Fibroblast of lung (primary cell): ENCODE measurements at regions not wholly inside any gene's neighbourhood (a gene's known extent, or its start where the extent isn't known, plus 50 kb on each side); places are given as distances from the start of the nearest gene placed in this dataset.

Experiments
- DNase-seq, 2 donors: peaks; one replicate each; pipeline versions ENCODE4 v3.0.0 to v3.0.0-alpha.2; 2010; ENCODE audit warnings: low read depth in 2 of 2
- H2AFZ ChIP-seq: 2 replicates; pipeline ENCODE4 v1.5.1; 2012; ENCODE audit warnings: low read length, control low read depth, inconsistent platforms
- H3K27ac ChIP-seq: 2 replicates; pipeline ENCODE4 v1.5.1; 2011; ENCODE audit warnings: low read length, control low read depth; ENCODE audit not compliant: insufficient read depth
- H3K27me3 ChIP-seq: 2 replicates; pipeline ENCODE4 v1.5.1; 2011; ENCODE audit warnings: mild to moderate bottlenecking, low read length; ENCODE audit not compliant: control insufficient read depth, insufficient read depth
- H3K36me3 ChIP-seq: 2 replicates; pipeline ENCODE4 v1.5.1; 2011; ENCODE audit warnings: low read length; ENCODE audit not compliant: control insufficient read depth, insufficient read depth
- H3K4me1 ChIP-seq: 2 replicates; pipeline ENCODE4 v1.5.1; 2011; ENCODE audit warnings: low read length; ENCODE audit not compliant: control insufficient read depth, insufficient read depth; ENCODE audit errors: extremely low read depth
- H3K4me2 ChIP-seq: 2 replicates; pipeline ENCODE4 v1.5.1; 2011; ENCODE audit warnings: low read length, control low read depth; ENCODE audit not compliant: insufficient read depth; ENCODE audit errors: extremely low read depth
- H3K4me3 ChIP-seq, 4 experiments: fragments of 200-600 bp in 1 of 4; sonication (generic) in 1 of 4; replicated peaks in 1 of 4; 2 replicates each; pipeline ENCODE4 v1.5.1; 2011 to 2016; ENCODE audit warnings: low read length in 4 of 4, low read depth in 3 of 4, mild to moderate bottlenecking in 3 of 4, control low read depth in 2 of 4, inconsistent platforms in 1 of 4, mixed read lengths in 1 of 4; ENCODE audit not compliant: insufficient read depth in 1 of 4; ENCODE audit errors: control extremely low read depth in 1 of 4
- H3K79me2 ChIP-seq: 2 replicates; pipeline ENCODE4 v1.5.1; 2012; ENCODE audit warnings: mild to moderate bottlenecking, low read length, inconsistent platforms; ENCODE audit not compliant: control insufficient read depth, insufficient read depth
- H3K9ac ChIP-seq: 2 replicates; pipeline ENCODE4 v1.5.1; 2011; ENCODE audit warnings: mild to moderate bottlenecking, low read length, control low read depth; ENCODE audit not compliant: insufficient read depth
- H3K9me3 ChIP-seq: 2 replicates; pipeline ENCODE4 v1.5.1; 2012; ENCODE audit warnings: low read depth, low read length; ENCODE audit not compliant: control insufficient read depth, insufficient read depth
- H4K20me1 ChIP-seq: 2 replicates; pipeline ENCODE4 v1.5.1; 2011; ENCODE audit warnings: low read length; ENCODE audit not compliant: control insufficient read depth, insufficient read depth; ENCODE audit errors: extremely low read depth
- EZH2 ChIP-seq: IDR thresholded peaks from 2 replicates; pipeline ENCODE4 v1.5.1; 2012; ENCODE audit warnings: low read length, control low read depth, mild to moderate bottlenecking; ENCODE audit errors: missing control alignments
- TF ChIP-seq, protein P1 (sequence below), 2 donors: IDR thresholded peaks in 1 of 2; conservative IDR thresholded peaks in 1 of 2; 1 replicate in 1 of 2; 2 replicates in 1 of 2; pipeline ENCODE4 v1.5.1; 2011 to 2012; ENCODE audit warnings: low read length in 2 of 2, control low read depth in 1 of 2, inconsistent platforms in 1 of 2, low read depth in 1 of 2, mild to moderate bottlenecking in 1 of 2

DNA sequence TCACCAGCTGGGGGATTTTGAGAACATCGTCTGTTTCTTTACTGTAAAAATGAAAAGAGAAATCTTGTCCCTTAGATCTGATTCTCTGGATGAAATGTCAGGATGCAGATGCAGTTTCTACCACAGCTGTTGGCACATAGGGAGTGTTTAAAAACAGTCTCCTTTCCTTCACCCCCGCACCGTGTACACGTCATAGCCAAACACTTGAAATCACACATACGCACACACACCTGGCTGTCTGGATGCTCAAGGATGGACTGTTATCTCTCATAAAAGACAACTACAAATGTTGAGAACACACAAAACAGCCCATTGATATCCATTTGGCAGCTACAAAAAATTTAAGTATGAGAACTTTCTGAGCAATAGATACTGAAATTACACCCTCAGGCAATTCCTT is 275.8 kb upstream of the CLNK start:
- TF ChIP-seq EZH2 = no peak
- TF ChIP-seq, protein P1, sequence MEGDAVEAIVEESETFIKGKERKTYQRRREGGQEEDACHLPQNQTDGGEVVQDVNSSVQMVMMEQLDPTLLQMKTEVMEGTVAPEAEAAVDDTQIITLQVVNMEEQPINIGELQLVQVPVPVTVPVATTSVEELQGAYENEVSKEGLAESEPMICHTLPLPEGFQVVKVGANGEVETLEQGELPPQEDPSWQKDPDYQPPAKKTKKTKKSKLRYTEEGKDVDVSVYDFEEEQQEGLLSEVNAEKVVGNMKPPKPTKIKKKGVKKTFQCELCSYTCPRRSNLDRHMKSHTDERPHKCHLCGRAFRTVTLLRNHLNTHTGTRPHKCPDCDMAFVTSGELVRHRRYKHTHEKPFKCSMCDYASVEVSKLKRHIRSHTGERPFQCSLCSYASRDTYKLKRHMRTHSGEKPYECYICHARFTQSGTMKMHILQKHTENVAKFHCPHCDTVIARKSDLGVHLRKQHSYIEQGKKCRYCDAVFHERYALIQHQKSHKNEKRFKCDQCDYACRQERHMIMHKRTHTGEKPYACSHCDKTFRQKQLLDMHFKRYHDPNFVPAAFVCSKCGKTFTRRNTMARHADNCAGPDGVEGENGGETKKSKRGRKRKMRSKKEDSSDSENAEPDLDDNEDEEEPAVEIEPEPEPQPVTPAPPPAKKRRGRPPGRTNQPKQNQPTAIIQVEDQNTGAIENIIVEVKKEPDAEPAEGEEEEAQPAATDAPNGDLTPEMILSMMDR (conservative IDR thresholded peaks at IDR 0.05 in 1 of 2, IDR thresholded peaks at IDR 0.05 in 1 of 2; ENCODE audit: low read depth in 1 of 2, low read length in 2 of 2) = no peak
- Histone ChIP-seq H3K36me3 (no peaks in the 10 kb centered on the region), H3K4me2 (no peak overlapping the region), H3K4me3 (no peak overlapping the region), H3K9ac (no peak overlapping the region), H3K27ac (no peak overlapping the region), H2AFZ (no peak overlapping the region), H3K9me3 (peaks cover 3% of the 10 kb centered on the region), H3K4me1 (no peaks in the 10 kb centered on the region), H3K27me3 (no peaks in the 10 kb centered on the region), H4K20me1 (no peaks in the 10 kb centered on the region), H3K79me2 (no peaks in the 10 kb centered on the region)
- DNase-seq = no peak

DNA sequence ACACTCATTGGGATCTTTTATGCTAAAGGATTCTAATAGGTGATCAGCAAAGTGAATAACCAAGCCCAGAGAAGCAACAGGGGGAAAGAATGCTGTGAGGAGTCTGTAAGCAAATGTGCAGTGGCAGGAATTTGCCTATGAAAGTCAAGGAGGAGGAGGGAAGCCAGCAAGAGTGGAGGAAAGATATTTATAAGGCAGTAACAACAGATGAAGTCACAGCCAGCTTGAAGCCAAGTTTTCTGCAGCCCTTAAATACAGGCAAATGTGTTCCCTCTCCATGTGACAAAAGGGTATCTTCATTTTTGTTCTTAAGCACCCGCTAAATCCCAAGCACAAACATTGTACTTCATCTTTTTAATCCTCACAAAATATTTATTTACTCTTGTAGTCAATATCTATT is 275.0 kb upstream of the CLNK start:
- H3K27me3 ChIP-seq = no peaks in the 10 kb centered on the region
- H3K4me3 ChIP-seq = no peak overlapping the region
- H3K9ac ChIP-seq = no peak overlapping the region
- peak in 1 of 2 donors; percentile 44 for DNase-seq
- peaks cover 3% of the 10 kb centered on the region for H3K9me3 ChIP-seq
- H4K20me1 ChIP-seq = no peaks in the 10 kb centered on the region
- no peak overlapping the region for H2AFZ ChIP-seq
- H3K4me1 ChIP-seq = no peaks in the 10 kb centered on the region
- no peak overlapping the region for H3K4me2 ChIP-seq
- H3K27ac ChIP-seq = no peak overlapping the region
- no peaks in the 10 kb centered on the region for H3K36me3 ChIP-seq
- no peak for TF ChIP-seq EZH2
- TF ChIP-seq, protein P1 (conservative IDR thresholded peaks at IDR 0.05 in 1 of 2, IDR thresholded peaks at IDR 0.05 in 1 of 2; ENCODE audit: low read depth in 1 of 2, low read length in 2 of 2) = no peak
- H3K79me2 ChIP-seq = no peaks in the 10 kb centered on the region

- no peak for DNase-seq
- no peaks in the 10 kb centered on the region for H3K36me3 ChIP-seq
- H3K79me2 ChIP-seq = no peaks in the 10 kb centered on the region
- no peaks in the 10 kb centered on the region for H4K20me1 ChIP-seq
- H3K4me2 ChIP-seq = no peak overlapping the region
- no peak overlapping the region for H3K4me3 ChIP-seq
- no peaks in the 10 kb centered on the region for H3K9me3 ChIP-seq
- no peak overlapping the region for H3K27ac ChIP-seq
- H3K27me3 ChIP-seq = no peaks in the 10 kb centered on the region
- no peak overlapping the region for H2AFZ ChIP-seq
- no peak overlapping the region for H3K9ac ChIP-seq
- TF ChIP-seq, protein P1 (conservative IDR thresholded peaks at IDR 0.05 in 1 of 2, IDR thresholded peaks at IDR 0.05 in 1 of 2; ENCODE audit: low read depth in 1 of 2, low read length in 2 of 2) = no peak
- TF ChIP-seq EZH2 = no peak
- no peaks in the 10 kb centered on the region for H3K4me1 ChIP-seq
Measured at GRCh38 chr4:10958226-10958856, 273.8 kb upstream of the CLNK start.
